ENCODE measurements at regions not wholly inside any gene's neighbourhood (a gene's known extent, or its start where the extent isn't known, plus 50 kb on each side); places are given as distances from the start of the nearest gene placed in this dataset.
"Not testable (repeated sequence)": the region's sequence is repeated elsewhere in the genome, so short reads cannot be mapped to it uniquely, and the experiment has no call there.

DNA sequence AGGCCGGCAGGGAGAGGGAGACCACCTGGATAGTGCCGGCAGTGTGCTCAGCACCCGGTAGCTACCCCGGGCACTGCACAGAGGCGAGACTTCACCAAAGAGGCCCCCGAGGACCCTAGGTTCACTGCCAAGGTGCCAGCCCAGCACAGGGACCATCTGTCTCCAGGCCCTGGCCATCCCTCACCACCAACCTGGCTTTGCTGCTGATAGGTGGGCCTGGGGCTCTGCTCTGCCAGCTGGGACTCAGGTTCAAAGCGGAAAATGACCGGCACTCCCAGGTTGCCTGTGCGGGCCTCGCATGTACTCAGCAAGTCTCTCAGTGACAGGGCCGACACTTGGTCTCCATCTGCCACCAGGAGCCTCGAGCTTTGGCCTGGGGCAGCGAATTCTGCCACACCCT lies 812.2 kb downstream of the BRD1 start:
- no peak for DNase-seq (ENCODE audit: low read depth)

DNA sequence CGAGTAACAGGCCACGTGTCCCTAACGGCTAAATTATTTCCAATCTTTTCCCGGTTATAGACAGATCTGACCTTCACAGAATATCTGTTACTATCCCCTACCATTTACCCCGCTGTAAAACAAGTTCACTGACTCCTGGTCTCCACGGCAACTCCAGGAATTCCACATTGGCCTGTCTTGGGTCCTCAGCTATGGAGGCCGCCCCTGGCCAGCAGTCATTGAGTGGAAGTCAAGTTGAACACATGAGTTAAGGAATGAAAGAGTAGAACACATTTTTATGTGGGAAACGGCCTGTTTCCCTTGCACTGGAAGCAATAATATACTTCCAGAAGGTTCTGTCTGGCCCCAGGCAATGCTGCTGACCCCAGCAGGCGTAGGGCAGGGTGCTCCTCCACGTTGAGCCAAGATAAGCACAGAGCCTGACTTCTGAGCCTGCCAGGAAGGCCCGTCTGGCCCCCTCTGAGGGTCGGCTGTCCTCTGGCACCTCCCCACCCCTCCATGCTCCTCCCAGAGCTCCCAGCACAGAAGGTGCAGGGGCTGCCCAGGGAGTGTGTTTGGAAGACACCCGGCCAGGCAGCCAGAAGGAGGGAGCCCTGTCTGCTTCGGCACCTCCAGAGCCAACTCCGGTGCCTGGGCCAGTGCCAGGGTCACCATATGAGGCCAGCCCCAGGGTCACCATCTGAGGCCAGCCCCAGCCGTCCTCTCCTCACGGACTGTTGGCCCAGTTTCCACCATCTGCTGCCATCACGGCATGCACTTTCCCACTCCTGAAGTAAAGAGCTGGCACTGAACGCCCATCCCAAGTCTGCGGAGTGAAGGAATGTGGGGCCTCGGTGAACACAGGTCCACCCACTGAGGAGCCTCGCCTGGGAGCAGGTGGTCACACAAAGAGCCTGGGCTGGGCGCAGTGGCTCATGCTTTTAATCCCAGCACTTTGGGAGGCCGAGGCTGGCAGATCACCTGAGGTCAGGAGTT lies 813.2 kb downstream of the BRD1 start:
- no peak for DNase-seq (ENCODE audit: low read depth)

DNA sequence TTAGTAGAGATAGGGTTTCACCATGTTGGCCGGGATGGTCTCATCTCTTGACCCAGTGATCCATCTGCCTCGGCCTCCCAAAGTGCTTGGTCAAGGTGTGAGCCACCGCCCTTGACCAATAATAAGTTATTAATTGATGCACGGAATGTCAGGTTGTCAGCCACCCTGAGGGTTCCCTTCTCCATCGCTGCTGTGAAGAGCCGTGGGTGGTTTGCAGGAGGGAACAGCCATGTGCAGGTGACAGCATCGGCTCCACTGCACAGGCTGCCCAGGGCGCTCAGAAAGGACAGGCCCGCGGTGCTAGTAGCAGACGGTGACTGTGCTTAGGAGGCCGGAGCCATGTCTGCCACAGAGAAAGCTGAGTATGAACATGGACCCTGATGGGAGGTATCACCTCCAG lies 814.0 kb downstream of the BRD1 start:
- no peak for DNase-seq (ENCODE audit: low read depth)

DNA sequence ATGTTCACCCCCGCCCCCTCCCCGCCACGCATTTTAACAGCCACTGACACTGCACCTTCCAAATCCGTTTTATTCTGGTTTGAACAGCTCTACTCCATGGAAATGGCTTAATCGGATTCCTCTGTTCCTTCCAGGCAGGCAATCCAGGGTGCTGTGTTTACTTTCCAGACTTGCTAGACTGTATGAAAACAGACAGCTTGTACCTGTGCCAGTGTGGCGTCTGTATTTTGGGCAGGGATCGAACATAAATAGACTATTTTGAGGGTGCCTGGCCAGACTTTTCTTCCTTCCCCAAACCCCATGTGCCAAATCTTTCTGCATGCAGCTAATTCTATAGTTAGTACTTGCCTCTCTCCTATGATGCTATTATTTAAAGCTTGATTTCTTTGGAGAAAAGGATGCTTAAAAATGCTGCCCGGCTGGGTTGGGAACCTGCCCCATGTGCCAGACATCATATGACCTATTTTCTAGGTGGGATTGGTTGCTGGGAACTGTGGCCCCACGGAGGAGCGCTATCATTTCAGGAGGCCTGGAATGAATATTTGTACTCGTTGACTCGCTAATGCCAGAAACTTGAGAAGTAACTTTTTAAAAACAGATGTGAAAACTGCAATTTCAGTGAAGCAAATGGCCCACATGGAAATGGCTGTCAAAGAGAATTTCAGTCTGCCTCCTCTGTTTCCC lies 814.8 kb downstream of the BRD1 start:
- no peak for DNase-seq (ENCODE audit: low read depth)

DNA sequence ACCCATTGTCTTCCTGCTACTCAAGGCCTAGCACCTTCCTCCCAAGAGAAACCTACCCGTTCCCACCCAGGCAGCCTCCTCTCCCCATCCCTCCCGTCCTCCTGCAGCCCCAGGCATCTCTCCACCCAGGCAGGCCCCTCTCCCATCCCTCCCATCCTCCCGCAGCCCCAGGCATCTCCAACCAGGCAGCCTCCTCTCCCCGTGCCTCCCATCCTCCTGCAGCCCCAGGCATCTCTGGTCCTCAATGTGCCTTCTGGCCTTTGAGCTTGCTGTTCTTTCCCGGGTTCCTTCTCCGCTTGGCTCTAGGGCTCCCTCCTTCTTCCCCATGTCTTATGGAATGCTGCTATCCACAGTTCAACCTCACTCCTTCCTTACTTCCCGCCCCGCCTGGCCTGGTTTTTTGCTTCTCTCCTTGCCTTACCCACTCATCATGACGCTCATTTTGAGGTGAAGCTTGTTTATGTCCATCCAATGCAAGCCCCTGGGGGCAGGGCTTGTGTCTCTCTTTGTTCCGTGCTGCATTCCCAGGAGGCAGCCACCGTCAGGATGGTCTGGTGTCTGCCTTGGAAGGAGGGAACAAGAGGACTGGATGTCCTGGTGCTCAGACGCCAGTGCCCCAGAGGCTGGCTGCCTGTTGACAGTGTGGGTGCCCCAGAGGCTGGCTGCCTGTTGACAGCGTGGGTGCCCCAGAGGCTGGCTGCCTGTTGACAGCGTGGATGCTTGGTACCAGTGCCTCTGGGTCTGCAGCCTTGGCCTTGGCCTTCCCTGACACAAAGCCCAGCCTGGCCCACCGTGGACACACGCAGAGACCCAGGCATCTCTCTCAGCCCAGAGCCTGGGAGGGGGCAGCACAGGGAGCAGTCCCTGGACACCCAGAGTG lies 815.7 kb downstream of the BRD1 start:
- DNase-seq (ENCODE audit: low read depth) = no peak

DNA sequence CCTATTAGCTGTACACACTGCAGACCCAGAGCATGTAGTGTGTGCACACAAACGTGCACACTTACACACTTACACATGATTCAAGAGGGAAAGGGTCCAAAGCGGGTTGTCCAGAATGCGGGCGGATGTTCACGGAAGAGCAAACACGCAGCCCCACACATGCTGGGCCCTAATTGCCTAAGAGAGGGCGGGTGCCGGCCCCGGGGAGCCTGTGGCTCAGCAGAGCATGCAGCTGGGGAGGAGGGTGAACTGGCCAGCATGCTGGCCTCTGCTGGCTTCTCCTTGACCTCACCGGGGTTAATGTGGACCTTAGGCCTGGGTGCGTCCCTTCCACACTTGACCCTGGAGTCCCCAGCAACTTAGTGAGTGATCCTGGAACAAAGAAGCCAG lies 816.3 kb downstream of the BRD1 start:
- DNase-seq (ENCODE audit: low read depth) = no peak

DNA sequence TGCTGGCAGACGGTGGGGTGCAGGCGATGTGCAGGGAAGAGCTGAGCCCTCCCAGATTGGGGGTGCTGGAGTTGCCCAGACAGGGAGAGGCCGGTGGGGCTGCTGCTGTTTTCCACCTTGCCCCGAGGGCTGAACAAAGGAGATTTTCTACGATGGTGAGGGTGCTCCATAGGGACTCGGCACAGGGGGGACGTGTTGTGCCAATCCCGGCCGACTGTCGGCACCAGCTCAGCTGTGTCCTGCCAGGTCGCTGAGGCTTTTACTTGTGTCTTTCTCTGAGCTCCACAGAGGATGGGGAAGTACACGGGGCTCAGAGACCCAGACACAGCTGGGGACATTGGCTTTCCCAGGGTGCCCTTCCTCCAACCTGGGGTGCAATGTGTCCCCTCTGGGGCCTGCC lies 816.8 kb downstream of the BRD1 start:
- no peak for DNase-seq (ENCODE audit: low read depth)

DNA sequence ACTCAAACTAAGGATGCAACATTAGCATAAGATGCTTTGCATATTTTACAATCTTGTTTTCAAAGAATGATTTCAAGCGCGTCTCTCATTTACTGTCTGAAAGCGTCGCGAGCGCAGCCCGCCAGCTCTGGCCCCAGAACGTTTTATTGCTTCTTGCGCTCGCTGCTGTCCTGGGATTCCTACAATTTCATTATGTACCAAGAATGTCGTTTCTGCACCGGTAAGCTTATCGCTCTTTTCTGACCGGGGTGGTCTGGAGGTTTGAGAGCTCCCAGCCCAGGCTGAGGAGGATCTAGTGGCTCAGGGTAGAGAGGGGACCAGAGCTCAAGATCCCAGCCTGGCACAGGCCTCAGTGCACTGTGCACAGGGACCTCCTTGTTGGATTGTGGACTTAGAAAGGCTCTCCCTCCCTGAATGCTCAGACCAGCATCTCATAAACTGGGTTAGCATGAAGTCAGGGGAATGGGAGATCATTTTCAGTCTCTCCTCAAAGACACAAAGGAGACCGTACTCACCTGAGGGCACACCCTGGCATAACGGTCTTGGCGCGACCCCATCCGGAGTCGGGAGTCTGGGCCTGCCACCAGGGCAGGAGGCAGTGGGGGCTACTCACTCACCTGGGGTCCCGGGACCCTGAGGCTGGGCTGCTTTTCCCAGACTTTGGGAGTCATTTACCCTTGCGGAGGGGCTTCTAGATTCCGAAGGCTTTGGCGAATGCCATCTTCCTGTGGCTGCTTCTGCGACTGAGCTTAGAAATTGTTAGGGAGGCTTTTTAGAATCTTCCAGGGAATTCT lies 817.4 kb downstream of the BRD1 start:
- no peak for DNase-seq (ENCODE audit: low read depth)

DNA sequence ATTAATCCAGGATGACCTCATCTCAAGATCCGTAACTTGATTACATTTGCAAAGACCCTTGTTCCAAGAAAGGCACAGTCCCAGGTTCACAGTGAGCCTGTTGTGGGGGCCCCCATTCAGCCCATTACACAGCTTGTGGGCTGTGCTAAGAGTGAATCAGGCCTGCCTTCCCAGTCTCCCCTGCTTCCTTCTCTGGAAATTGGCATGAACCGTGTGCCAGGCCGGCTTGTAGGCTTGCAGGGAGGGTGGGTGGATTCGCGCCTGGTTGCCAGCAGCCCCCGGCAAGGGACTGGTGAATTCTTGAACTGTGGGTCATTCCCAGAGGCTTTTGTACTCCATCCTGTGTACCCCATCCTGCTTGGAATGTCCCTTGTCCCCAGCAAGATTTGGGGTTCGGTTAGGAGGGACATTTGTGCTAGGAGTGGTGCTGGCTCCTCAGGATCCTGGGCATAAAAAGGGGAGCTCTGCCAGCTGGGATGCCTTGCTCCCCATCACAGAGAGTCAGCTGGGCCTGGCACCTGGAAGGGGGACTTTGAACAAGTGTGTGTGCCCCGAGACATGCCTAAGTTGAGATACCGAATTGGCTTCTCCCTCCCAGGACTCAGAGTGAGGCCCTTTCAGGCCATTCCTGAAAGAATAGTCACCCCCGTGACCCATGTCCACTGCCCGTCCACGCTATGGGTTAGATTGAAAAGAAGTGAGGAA lies 818.2 kb downstream of the BRD1 start:
- DNase-seq (ENCODE audit: low read depth) = no peak

DNA sequence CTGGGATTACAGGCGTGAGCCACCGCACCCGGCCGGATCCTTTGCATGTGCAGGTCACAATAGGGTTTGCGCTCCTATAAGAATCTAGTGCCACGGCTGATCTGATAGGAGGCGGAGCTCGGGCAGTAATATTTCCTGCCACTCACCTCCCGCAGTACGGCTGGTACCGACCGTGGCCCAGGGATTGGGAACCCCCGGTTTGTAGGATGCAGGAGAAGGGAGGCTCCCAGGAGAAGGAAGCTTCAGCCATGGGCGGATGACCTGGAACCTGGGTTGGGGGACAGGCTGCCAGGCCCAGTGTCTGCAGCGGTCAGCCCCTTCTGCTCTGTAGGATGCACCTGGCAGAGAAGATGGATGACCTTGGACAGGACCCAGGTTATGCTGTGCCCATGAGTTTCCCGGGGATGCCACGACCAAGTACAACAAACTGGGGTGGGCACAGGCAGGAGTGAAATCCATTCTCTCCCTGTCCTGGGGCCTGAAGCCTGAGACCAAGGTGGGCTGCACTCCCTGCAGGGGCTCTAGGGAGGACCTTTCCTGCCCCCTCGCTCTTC lies 818.9 kb downstream of the BRD1 start:
- no peak for DNase-seq (ENCODE audit: low read depth)

DNA sequence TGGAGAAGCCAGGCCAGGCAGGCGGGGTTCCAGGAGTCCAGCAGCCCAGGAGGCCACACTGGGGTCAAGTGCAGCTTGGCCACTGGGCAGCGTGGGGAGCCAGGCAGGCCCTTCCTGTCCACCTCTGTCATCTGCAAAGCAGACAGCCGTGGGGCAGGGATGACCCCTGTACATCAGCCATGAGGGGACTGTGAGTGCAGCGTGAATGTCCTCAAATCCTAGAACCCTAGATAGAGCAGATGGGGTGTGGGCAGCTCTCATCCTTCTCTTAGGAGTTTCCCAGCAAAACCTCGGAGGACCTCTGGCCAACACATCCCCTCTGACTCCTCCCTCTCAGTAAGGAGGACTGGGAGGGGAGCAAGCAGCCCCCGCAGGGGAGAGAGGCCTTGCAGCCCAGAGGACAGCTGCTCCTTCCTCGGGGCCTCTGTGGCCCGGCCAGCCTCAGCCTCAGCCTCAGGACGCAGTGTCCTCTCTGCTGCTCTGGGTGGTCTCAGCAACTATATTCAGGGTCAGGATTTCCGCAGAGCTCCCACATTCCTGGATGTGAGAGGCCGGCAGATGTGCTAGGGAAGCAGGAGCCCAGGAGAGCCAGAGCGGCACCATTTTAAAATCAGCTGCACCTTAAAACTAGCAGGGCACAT lies 820.5 kb downstream of the BRD1 start:
- DNase-seq (ENCODE audit: low read depth) = no peak

DNA sequence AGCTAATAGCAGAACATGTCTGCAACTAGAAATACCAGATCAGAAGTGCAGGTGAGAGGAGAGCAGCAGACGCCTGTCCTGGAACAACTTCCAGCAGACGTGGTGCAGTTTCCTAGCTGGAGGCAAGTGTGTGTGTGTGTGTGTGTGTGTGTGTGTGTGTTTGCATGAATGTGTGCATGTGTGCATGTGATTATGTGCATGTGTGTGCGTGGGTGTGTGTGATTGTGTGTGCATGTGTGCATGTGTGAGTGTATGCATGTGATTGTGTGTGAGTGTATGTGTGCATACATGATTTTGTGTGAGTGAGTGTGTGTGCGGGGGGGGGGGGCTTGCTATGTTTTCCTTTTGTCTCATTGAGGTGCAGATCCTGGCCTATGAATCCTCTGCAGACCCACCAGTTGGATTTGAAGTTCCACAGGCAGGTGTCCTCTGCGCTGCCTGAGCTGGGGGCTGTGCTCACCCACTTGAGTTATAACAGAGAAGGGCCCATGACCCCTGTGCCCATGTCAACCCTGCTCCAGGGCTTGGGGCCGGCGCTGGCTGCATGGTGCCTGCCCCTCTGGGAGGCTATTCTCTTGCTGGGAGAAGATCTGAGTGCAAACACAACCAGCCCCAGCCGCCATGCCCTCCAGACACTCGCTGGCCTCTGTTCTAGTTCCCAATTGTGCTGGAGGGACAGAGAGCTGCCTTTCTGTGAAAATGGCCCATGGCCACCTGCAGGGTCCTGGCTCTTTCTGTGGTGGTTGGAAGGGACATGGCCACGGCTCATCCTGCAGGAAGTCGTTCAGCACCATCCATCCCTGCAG lies 821.3 kb downstream of the BRD1 start:
- DNase-seq (ENCODE audit: low read depth) = no peak

DNA sequence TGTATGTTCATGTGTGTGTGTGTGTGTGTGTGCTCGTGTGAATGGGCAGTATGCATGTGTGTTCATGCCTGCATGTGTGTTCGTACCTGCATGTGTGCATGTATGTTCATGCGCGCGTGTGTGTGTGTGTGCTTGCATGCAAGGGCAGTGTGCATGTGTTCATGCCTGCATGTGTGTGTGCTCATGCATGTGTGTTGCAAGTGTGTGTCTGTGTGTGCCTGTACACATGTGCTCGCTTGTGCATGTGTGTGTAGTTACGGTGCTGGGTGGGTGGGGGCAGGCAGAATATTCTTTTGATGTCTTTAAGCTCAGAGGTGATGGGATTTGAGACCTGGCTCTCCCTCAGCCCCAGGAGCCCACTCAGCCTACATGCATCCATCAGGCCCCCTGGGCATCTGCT lies 822.1 kb downstream of the BRD1 start:
- DNase-seq (ENCODE audit: low read depth) = no peak

DNA sequence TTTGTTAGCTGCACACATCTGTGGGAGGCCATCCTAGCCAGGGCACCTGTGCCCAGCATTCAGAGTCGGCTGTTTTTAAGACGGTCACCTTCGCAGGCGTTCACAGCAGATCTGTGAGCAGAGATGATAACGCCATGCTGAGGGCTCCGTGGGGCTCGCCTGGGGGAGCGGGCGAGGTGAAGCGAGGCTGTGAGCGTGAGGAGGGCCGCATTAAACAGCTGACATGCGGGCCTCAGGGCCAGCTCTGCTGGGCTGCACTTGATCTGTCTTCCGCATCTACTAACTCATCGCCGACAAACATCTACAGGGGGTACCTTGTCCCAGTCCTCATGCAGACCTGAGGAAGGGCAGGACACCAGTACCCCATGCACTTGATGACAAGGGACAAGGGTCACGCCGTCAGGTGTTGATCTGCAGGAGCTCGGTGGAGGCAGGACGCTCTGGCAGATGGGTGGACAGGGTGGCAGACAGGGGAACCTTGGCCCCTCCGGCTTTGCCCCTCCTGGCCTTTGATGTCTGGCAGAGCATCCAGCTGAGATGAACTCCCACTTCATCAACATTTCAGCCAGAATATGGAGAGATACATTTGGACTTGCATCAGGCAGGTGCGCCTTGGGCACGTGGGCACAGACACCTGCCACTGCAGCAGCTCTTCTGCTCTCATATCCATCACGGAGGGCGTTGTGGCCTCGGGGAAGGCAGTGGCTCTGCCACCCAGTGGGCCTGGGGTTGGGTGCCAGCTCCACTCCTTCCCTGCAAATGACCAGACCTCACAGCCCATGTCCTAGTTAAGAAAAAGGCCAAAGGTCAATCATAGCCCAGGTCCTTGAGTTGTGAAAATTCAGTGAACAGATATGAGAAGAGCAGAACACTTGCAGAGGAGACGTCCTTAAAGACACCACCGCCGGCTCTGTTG lies 822.9 kb downstream of the BRD1 start:
- DNase-seq (ENCODE audit: low read depth) = no peak

DNA sequence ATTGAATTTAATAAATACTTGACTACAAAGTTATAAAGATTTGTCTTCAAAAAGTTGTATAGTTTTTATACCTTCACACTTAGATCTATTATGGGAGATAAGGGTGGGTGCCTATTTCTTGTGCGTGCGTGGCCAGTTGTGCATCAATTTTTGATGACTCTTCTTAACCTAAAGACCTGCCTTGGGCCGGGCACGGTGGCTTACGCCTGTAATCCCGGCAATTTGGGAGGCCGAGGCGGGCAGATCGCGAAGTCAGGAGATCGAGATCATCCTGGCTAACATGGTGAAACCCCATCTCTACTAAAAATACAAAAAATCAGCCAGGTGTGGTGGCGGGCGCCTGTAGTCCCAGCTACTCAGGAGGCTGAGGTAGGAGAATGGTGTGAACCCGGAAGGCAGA lies 830.1 kb downstream of the BRD1 start:
- not testable (repeated sequence) for DNase-seq (ENCODE audit: low read depth)

DNA sequence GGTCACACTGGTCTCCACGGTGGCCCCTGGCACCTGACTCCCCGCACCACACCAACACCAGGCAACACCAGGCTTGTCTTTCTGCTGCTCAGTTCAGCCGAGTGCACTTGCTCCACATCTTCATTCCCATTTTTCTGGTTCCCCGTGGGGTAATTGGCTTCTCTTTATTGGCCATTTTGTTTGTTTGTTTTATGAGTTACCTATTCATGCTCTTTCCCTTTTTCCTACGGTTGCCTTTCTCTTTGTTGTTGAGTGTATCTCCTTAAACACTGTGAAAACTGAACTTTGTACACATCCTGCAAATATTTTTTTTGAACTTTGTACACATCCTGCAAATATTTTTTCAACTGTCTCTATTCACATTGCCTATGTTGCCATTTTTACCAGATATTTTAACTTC lies 834.0 kb downstream of the BRD1 start:
- no peak for DNase-seq (ENCODE audit: low read depth)

DNA sequence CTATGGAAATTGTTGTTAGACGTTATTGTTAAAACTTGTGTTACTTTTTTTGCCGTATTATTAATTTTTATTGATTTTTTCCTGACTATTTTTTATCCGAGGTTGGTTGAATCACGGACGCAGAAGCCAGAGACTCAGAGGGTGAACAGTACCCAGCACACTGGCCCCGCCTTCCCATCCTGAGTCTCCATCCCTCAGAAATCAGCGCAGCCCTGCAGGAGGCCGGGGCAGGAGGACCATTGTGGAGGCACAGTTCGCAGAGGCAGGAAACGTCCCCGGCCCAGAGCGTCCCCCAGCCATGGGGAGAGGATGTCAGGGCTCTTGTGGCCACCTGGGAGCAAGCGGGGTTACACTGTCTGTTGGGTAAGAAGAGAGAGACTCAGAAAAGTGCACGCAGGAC lies 843.0 kb downstream of the BRD1 start:
- no peak for DNase-seq (ENCODE audit: low read depth)

DNA sequence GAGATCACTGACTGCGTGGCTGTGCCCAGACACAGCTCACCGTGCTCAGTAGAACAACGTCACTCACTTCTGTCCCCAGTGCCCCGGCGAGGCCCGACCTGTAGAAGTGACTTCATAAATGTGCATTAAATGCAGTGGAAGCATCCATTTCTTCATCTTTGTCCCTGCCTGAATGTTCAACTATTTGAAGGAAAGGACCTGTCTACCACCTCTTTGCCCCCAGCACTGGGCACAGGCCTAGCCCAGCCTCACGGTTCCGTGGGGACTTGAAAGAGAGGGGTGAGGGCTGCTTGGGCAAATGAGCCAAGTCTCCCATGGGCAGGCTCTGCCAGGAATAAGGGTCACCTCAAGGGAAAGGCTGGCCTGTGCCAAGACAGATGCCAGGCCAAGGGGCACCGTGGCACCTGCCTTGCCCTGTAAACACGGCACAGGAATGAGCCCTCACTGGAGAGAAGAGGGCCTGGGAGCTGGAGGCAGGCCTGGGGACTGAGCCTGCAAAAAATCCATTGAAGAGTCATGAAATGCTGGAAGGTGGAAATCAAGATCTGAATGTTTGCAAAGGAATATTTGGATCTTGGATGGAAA lies 845.3 kb downstream of the BRD1 start:
- no peak for DNase-seq (ENCODE audit: low read depth)

All from non-pigmented ciliary epithelial cell (primary cell).